HL-60 (cell line): ENCODE measurements at regions not wholly inside any gene's neighbourhood (a gene's known extent, or its start where the extent isn't known, plus 50 kb on each side); places are given as distances from the start of the nearest gene placed in this dataset.

Source experiments
- DNase-seq, 2 experiments: peaks; one replicate each; pipeline ENCODE4 v3.0.0-alpha.2; 2010 to 2020; ENCODE audit warnings: low read depth in 1 of 2, low spot score in 1 of 2
- H3K27ac ChIP-seq: fragments of 250-450 bp; sonication (Bioruptor Pico); replicated peaks from 2 replicates; pipeline ENCODE4 v1.5.1; 2020; ENCODE audit warnings: mild to moderate bottlenecking, moderate library complexity
- H3K27me3 ChIP-seq: fragments of 250-450 bp; sonication (Bioruptor Pico); 2 replicates; pipeline ENCODE4 v1.5.1; 2021; ENCODE audit warnings: mild to moderate bottlenecking, moderate library complexity; ENCODE audit not compliant: insufficient read depth, poor library complexity, severe bottlenecking
- H3K4me3 ChIP-seq: replicated peaks from 2 replicates; pipeline ENCODE4 v1.5.1; 2011; ENCODE audit warnings: mild to moderate bottlenecking, control low read depth, low read length; ENCODE audit not compliant: insufficient read depth
- GABPA ChIP-seq: IDR thresholded peaks from 2 replicates; pipeline ENCODE4 v1.6.1; 2012; ENCODE audit warnings: low read depth
- POLR2AphosphoS5 ChIP-seq: IDR thresholded peaks from 2 replicates; pipeline ENCODE4 v1.6.1; 2012; ENCODE audit warnings: low read depth
- TF ChIP-seq, protein P1 (sequence below): IDR thresholded peaks from 2 replicates; pipeline ENCODE4 v1.6.1; 2012; ENCODE audit warnings: low read depth; ENCODE audit not compliant: insufficient replicate concordance
- TF ChIP-seq, protein P2 (sequence below): IDR thresholded peaks from one replicate; pipeline ENCODE4 v1.5.1; 2011; ENCODE audit warnings: low read length, control low read depth, inconsistent platforms; ENCODE audit not compliant: insufficient read depth

DNA sequence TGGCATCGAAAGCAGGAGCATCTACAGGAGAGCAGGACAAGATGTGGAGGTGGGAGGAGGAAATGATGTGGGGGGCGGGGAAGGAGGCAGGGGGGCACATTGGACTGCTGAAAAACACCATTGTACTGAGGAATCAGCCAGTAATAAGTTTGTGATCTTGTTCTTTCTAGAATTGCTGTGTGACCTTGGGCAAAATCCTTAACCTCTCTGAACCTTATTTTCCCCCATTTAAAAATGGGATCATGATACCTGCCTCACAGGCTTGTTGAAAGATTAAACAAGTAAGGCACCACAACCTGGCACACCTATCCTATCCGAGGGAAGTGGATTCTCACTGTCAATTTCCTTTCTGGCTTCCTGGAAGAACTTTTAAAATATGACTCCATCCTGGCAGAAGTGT is 56.9 kb upstream of the ARRDC4 start:
- peaks cover 14% of the 10 kb centered on the region for H3K27me3 ChIP-seq
- no peak overlapping the region for H3K27ac ChIP-seq
- no peak for TF ChIP-seq GABPA
- no peak for DNase-seq
- no peak overlapping the region for H3K4me3 ChIP-seq

DNA sequence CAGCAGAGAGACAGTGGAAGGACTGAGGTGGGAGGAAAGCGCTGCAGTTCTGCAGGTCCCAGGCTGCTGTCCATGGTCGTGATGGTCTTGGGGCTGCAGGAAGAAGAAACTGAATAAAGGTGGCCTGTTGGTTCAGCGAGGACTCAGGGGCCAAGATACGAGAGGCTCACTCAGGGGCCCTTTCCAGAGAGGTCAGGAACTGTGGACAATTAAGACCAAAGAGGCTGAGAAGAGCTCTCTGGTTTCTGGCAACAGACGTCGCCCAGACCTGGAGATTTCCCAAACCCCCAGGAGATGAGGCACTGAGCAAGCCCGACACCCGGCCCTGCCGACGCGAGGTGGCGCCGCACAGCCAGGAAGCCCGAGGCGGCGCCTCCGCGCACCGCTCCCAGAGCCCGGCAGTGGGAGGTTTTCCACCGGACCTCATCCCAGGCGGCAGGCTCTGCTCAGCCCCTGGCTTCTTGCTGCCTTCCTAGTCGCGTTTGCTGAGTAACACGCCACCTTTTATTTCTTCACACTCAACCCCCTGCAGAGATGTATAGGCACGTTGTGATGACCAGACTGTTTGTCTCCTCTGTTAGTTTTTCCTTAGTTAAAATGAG is 56.4 kb upstream of the ARRDC4 start:
- peak in 1 of 2 experiments; percentile 34 for DNase-seq
- no peak for TF ChIP-seq POLR2AphosphoS5
- TF ChIP-seq, protein P1, sequence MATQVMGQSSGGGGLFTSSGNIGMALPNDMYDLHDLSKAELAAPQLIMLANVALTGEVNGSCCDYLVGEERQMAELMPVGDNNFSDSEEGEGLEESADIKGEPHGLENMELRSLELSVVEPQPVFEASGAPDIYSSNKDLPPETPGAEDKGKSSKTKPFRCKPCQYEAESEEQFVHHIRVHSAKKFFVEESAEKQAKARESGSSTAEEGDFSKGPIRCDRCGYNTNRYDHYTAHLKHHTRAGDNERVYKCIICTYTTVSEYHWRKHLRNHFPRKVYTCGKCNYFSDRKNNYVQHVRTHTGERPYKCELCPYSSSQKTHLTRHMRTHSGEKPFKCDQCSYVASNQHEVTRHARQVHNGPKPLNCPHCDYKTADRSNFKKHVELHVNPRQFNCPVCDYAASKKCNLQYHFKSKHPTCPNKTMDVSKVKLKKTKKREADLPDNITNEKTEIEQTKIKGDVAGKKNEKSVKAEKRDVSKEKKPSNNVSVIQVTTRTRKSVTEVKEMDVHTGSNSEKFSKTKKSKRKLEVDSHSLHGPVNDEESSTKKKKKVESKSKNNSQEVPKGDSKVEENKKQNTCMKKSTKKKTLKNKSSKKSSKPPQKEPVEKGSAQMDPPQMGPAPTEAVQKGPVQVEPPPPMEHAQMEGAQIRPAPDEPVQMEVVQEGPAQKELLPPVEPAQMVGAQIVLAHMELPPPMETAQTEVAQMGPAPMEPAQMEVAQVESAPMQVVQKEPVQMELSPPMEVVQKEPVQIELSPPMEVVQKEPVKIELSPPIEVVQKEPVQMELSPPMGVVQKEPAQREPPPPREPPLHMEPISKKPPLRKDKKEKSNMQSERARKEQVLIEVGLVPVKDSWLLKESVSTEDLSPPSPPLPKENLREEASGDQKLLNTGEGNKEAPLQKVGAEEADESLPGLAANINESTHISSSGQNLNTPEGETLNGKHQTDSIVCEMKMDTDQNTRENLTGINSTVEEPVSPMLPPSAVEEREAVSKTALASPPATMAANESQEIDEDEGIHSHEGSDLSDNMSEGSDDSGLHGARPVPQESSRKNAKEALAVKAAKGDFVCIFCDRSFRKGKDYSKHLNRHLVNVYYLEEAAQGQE: peak; percentile 91
- TF ChIP-seq, protein P2, sequence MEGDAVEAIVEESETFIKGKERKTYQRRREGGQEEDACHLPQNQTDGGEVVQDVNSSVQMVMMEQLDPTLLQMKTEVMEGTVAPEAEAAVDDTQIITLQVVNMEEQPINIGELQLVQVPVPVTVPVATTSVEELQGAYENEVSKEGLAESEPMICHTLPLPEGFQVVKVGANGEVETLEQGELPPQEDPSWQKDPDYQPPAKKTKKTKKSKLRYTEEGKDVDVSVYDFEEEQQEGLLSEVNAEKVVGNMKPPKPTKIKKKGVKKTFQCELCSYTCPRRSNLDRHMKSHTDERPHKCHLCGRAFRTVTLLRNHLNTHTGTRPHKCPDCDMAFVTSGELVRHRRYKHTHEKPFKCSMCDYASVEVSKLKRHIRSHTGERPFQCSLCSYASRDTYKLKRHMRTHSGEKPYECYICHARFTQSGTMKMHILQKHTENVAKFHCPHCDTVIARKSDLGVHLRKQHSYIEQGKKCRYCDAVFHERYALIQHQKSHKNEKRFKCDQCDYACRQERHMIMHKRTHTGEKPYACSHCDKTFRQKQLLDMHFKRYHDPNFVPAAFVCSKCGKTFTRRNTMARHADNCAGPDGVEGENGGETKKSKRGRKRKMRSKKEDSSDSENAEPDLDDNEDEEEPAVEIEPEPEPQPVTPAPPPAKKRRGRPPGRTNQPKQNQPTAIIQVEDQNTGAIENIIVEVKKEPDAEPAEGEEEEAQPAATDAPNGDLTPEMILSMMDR: peak; percentile 25
- Histone ChIP-seq H3K4me3 (no peak overlapping the region), H3K27me3 (peaks cover 14% of the 10 kb centered on the region), H3K27ac (no peak overlapping the region)

DNA sequence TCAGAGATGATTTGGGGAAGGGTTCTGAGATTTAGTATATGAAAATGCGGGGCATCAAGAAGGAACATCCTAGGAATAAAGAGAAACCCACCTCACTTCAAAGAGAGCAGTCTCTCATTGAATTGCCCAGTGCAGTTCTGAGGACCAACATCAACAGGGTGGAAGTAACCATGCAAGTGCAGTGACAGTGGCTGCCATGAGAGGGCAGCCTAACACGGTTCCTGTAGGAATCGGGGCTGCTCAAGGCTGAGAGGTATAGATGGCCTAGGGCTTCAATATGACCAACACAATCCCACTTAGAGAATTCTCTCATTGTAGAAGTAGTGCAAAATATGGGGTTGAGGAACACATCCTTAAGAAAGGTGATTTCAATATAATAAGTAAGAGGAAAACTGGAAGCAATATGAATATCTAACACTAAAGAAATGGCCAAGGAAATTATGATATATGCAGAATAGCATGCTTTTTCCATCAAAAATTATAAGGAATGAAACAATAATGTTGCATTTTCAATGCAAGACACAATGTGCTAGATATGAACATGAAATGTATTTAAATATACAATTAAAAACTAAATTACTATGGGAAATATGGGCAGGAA is 51.1 kb upstream of the ARRDC4 start:
- H3K27me3 ChIP-seq: peaks cover 6% of the 10 kb centered on the region
- TF ChIP-seq, protein P2: peak; percentile 93
- no peak for TF ChIP-seq POLR2AphosphoS5
- no peak for TF ChIP-seq GABPA
- no peak overlapping the region for H3K4me3 ChIP-seq
- no peak overlapping the region for H3K27ac ChIP-seq
- DNase-seq: peak in 1 of 2 experiments; percentile 51
